Transverse colon (tissue), 4 donors: ENCODE measurements at regions not wholly inside any gene's neighbourhood (a gene's known extent, or its start where the extent isn't known, plus 50 kb on each side); places are given as distances from the start of the nearest gene placed in this dataset.

ENCODE experiments used
- DNase-seq: peaks from one replicate; pipeline ENCODE4 v3.0.0-alpha.2; 2019
- H3K27ac ChIP-seq, 4 donors: fragments of 200-600 bp; sonication (generic); 2 replicates each; pipeline ENCODE4 v1.5.1; 2016 to 2018; ENCODE audit warnings: inconsistent platforms in 4 of 4
- H3K27me3 ChIP-seq: fragments of 200-600 bp; sonication (generic); 2 replicates; pipeline ENCODE4 v1.5.1; 2017; ENCODE audit warnings: inconsistent platforms
- H3K36me3 ChIP-seq, 4 donors: fragments of 200-600 bp; sonication (generic); 2 replicates each; pipeline ENCODE4 v1.5.1; 2017 to 2019; ENCODE audit warnings: inconsistent platforms in 4 of 4
- H3K4me1 ChIP-seq, 4 donors: fragments of 200-600 bp; sonication (generic); 2 replicates each; pipeline ENCODE4 v1.5.1; 2017 to 2020; ENCODE audit warnings: inconsistent platforms in 4 of 4
- H3K4me3 ChIP-seq, 4 donors: fragments of 200-600 bp; sonication (generic); 1 replicate in 1 of 4; 2 replicates in 3 of 4; pipeline versions ENCODE4 v1.5.1 to v1.6.1; 2017 to 2019; ENCODE audit warnings: inconsistent platforms in 4 of 4
- H3K9me3 ChIP-seq, 2 donors: fragments of 200-600 bp; sonication (generic); 2 replicates each; pipeline ENCODE4 v1.5.1; 2017 to 2019; ENCODE audit warnings: inconsistent platforms in 2 of 2
- CTCF ChIP-seq, 5 experiments: fragments of 200-600 bp in 3 of 5; fragments of 450-650 bp in 2 of 5; sonication (generic) in 3 of 5; IDR thresholded peaks; 1 replicate in 2 of 5; 2 replicates in 3 of 5; pipeline ENCODE4 v1.5.1; 2016 to 2017; ENCODE audit warnings: antibody characterized with exemption in 5 of 5, inconsistent platforms in 3 of 5, mild to moderate bottlenecking in 2 of 5, moderate library complexity in 1 of 5
- EP300 ChIP-seq: sonication (generic); formaldehyde crosslinking; IDR thresholded peaks from one replicate; pipeline ENCODE4 v1.6.1; 2017; ENCODE audit warnings: antibody characterized with exemption, low read depth
- POLR2A ChIP-seq: fragments of 450-650 bp; IDR thresholded peaks from one replicate; pipeline ENCODE4 v1.6.1; 2016; ENCODE audit warnings: antibody characterized with exemption, mild to moderate bottlenecking, moderate library complexity
- POLR2AphosphoS5 ChIP-seq, 3 donors: sonication (generic); formaldehyde crosslinking; IDR thresholded peaks; one replicate each; pipeline ENCODE4 v1.6.1; 2016; ENCODE audit warnings: antibody characterized with exemption in 3 of 3
- WGBS, 2 donors: methylation state at CpG; one replicate each; pipeline ENCODE4 v1.1.5; 2018; ENCODE audit warnings: low coverage in 1 of 2; 5-methylcytosine and 5-hydroxymethylcytosine counted together
- in situ Hi-C, 4 donors: fragments of 200-750 bp; cut with MboI; loops; one replicate each; pipeline versions ENCODE4 v1.15.0 to v1.15.1; 2017; ENCODE audit warnings: low sequenced_read_pairs in 3 of 4, low pct_ligation_motif_present in 1 of 4, low pct_unique_long_range_greater_than_20kb in 1 of 4
- intact Hi-C: fragments of 100-400 bp; cut with DNase I; formaldehyde crosslinking; loops from one replicate; pipeline ENCODE4 v1.15.1; 2023; ENCODE audit warnings: low total_unique reads

GRCh38 chr17:36837939-36838272 is 99.4 kb upstream of the LHX1 start:
- in situ Hi-C loops = no loop called here
- H3K27me3 ChIP-seq = peaks cover 25% of the 10 kb centered on the region
- H3K4me1 ChIP-seq = no peaks in the 10 kb centered on the region
- no peak for TF ChIP-seq EP300
- TF ChIP-seq POLR2A = no peak
- TF ChIP-seq CTCF (IDR thresholded peaks at IDR 0.05) = no peak
- TF ChIP-seq POLR2AphosphoS5 (IDR thresholded peaks at IDR 0.05) = no peak
- H3K36me3 ChIP-seq = no peaks in the 10 kb centered on the region
- DNase-seq = no peak
- H3K9me3 ChIP-seq = no peaks in the 10 kb centered on the region
- H3K27ac ChIP-seq = no peak overlapping the region
- intact Hi-C loops = no loop called here
- H3K4me3 ChIP-seq = no peak overlapping the region
- WGBS, 2 donors = 75% methylated on average over 3 of the region's 3 CpGs; no CpG with 5 or more reads in 1 of the 2 donors

GRCh38 chr17:36839256-36839655 is 98.0 kb upstream of the LHX1 start:
- H3K36me3 ChIP-seq = no peaks in the 10 kb centered on the region
- WGBS, 2 donors = 44% methylated on average over 5 of the region's 5 CpGs; no CpG with 5 or more reads in 1 of the 2 donors
- no peaks in the 10 kb centered on the region for H3K9me3 ChIP-seq
- no peak for TF ChIP-seq CTCF (IDR thresholded peaks at IDR 0.05)
- no peak for TF ChIP-seq POLR2A
- TF ChIP-seq POLR2AphosphoS5 (IDR thresholded peaks at IDR 0.05) = no peak
- no peak for TF ChIP-seq EP300
- no peak overlapping the region for H3K27ac ChIP-seq
- no peaks in the 10 kb centered on the region for H3K4me1 ChIP-seq
- no peak overlapping the region for H3K4me3 ChIP-seq
- in situ Hi-C loops (no loop called here), intact Hi-C loops (no loop called here)
- no peak for DNase-seq
- H3K27me3 ChIP-seq = peaks cover 37% of the 10 kb centered on the region

- no peak for DNase-seq
- H3K27me3 ChIP-seq = peaks cover 51% of the 10 kb centered on the region
- H3K4me1 ChIP-seq = no peaks in the 10 kb centered on the region
- H3K36me3 ChIP-seq = no peaks in the 10 kb centered on the region
- no peaks in the 10 kb centered on the region for H3K9me3 ChIP-seq
- H3K4me3 ChIP-seq = no peak overlapping the region
- intact Hi-C loops (no loop called here), in situ Hi-C loops (no loop called here)
- WGBS, 2 donors = 73% methylated on average over 1 of the region's 1 CpG; no CpG with 5 or more reads in 1 of the 2 donors
- no peak overlapping the region for H3K27ac ChIP-seq
- TF ChIP-seq EP300 (no peak), CTCF (IDR thresholded peaks at IDR 0.05) (no peak), POLR2AphosphoS5 (IDR thresholded peaks at IDR 0.05) (no peak), POLR2A (no peak)
Measured at GRCh38 chr17:36840796-36841195, 96.5 kb upstream of the LHX1 start.

- 40 to 60% methylated on average over 1 to 6 of the region's 6 CpGs for WGBS, 2 donors
- intact Hi-C loops = no loop called here
- Histone ChIP-seq H3K27ac (no peak overlapping the region), H3K9me3 (no peaks in the 10 kb centered on the region), H3K27me3 (peaks cover 55% of the 10 kb centered on the region), H3K4me1 (no peaks in the 10 kb centered on the region), H3K4me3 (no peak overlapping the region), H3K36me3 (no peaks in the 10 kb centered on the region)
- no peak for TF ChIP-seq POLR2A
- TF ChIP-seq EP300 = no peak
- TF ChIP-seq CTCF (IDR thresholded peaks at IDR 0.05) = no peak
- no peak for DNase-seq
- in situ Hi-C loops = no loop called here
Measured at GRCh38 chr17:36842231-36842819, 95.0 kb upstream of the LHX1 start.
